Endodermal cell (in vitro differentiated cells): ENCODE measurements at regions not wholly inside any gene's neighbourhood (a gene's known extent, or its start where the extent isn't known, plus 50 kb on each side); places are given as distances from the start of the nearest gene placed in this dataset.
A peak's percentile ranks its signal among the peaks of the same experiment; 100 is the strongest.

ENCODE experiments used
- DNase-seq: peaks from one replicate; pipeline ENCODE4 v3.0.0-alpha.2; 2017
- H3K27ac ChIP-seq: 2 replicates; pipeline ENCODE4 v1.5.1; 2013; ENCODE audit warnings: mild to moderate bottlenecking, low read depth, low read length, moderate library complexity
- H3K27me3 ChIP-seq: 2 replicates; pipeline ENCODE4 v1.6.1; 2013; ENCODE audit warnings: mild to moderate bottlenecking, low read length, moderate library complexity; ENCODE audit not compliant: insufficient read depth, control insufficient read depth, poor library complexity, severe bottlenecking
- H3K36me3 ChIP-seq: 2 replicates; pipeline ENCODE4 v1.7.0; 2013; ENCODE audit warnings: mild to moderate bottlenecking, low read length, moderate library complexity; ENCODE audit not compliant: control insufficient read depth, insufficient read depth
- H3K4me1 ChIP-seq: one replicate; pipeline ENCODE4 v1.7.0; 2013; ENCODE audit warnings: low read length; ENCODE audit not compliant: control insufficient read depth, insufficient read depth
- H3K4me3 ChIP-seq: 2 replicates; pipeline ENCODE4 v1.5.1; 2013; ENCODE audit warnings: mild to moderate bottlenecking, low read length, moderate library complexity
- H3K9ac ChIP-seq: 2 replicates; pipeline ENCODE4 v1.6.1; 2013; ENCODE audit warnings: mild to moderate bottlenecking, low read length, moderate library complexity; ENCODE audit not compliant: poor library complexity, severe bottlenecking; ENCODE audit errors: extremely low read depth
- H3K9me3 ChIP-seq: 2 replicates; pipeline ENCODE4 v1.6.1; 2013; ENCODE audit warnings: mild to moderate bottlenecking, low read length, moderate library complexity; ENCODE audit not compliant: control insufficient read depth
- H3K27ac Mint-ChIP-seq: 2 replicates; pipeline ENCODE4 v1.8.0; 2020; ENCODE audit warnings: mixed read lengths
- H3K27me3 Mint-ChIP-seq: 2 replicates; pipeline ENCODE4 v1.8.0; 2021; ENCODE audit warnings: mild to moderate bottlenecking, mixed read lengths; ENCODE audit not compliant: insufficient read depth
- H3K36me3 Mint-ChIP-seq: 2 replicates; pipeline ENCODE4 v1.8.0; 2020; ENCODE audit warnings: low read depth, mixed read lengths
- H3K4me1 Mint-ChIP-seq: 2 replicates; pipeline ENCODE4 v1.8.0; 2020; ENCODE audit warnings: mixed read lengths
- H3K4me3 Mint-ChIP-seq: 2 replicates; pipeline ENCODE4 v1.8.0; 2020; ENCODE audit warnings: mild to moderate bottlenecking, moderate library complexity, mixed read lengths
- H3K9me3 Mint-ChIP-seq: 2 replicates; pipeline ENCODE4 v1.8.0; 2020; ENCODE audit warnings: mild to moderate bottlenecking, mixed read lengths
- WGBS, 2 experiments: methylation state at CpG; one replicate each; pipeline versions ENCODE4 v1.1.5 to v1.1.7; 2013; ENCODE audit warnings: missing lambda C conversion rate in 2 of 2, mixed read lengths in 1 of 2; ENCODE audit not compliant: insufficient coverage in 1 of 2, insufficient read length in 1 of 2; 5-methylcytosine and 5-hydroxymethylcytosine counted together
- TF ChIP-seq, protein P1 (sequence below): fragments of 200-600 bp; sonication (generic); conservative IDR thresholded peaks from 2 replicates; pipeline ENCODE4 v1.5.0; 2021; ENCODE audit warnings: antibody characterized with exemption, mild to moderate bottlenecking

DNA sequence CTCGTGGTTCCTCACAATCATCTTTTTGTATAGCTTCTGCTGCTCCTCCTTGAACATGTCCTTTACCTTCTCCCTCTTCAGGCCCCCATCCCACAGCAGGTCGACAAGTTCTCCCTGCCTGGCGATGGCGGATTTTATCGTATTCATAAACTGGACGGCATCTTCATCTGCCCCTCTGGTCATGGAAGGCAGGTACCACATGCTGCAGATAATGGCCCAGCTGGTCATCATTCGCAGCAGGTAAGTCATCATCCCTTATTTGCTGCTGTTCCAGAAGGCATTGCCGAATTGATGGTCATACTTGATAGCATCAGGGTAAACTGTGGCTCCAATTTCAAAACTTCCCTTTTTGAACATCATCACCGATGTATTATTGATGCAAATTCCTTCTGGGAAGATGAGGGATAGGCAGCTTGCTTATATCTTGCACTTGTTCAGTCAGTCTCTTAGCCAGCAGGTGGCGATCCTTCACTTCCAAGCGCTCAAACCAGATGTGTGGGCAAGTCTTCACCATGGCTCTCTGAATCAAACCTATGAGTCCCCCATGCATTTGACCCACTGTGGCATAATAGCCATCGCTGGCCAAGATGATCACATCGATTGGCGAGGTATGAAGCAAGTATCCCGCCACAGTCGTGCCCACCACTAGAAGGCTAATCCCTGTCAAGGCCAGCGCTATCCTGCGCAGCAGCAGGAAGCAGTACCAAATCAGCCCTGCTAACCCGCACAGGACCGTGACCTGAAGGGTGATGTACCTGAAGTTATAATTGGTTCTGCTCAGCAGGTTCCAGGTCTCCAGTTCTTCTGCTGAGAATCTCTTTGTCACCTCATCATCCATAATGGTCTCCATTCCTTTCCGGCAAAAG lies 381.5 kb upstream of the STXBP6 start:
- WGBS, 2 experiments: 85 to 90% methylated on average over 19 to 21 of the region's 21 CpGs

DNA sequence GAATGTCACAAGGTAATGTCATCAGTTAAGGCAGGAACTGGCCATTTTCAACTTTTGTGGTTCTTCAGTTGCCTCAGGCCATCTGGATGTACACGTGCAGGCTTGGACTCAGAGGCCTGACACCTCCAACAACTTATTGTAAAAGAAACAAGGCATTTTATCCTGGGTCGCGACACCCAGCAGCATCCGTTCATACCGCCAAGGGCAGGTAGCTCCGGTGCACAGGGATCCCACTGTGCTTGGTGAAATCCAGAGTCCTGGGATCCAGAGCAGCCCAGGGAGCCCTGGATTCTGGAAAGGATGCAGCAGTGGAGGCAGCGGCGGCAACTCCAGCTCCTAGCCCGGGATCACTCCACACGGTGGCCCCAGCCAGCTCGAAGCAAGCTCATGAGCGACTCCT lies 380.9 kb upstream of the STXBP6 start:
- no peak for DNase-seq
- Histone ChIP-seq H3K27ac (no peak overlapping the region), H3K9ac (no peak overlapping the region), H3K27me3 (no peaks in the 10 kb centered on the region), H3K4me1 (no peaks in the 10 kb centered on the region), H3K36me3 (no peaks in the 10 kb centered on the region), H3K9me3 (no peaks in the 10 kb centered on the region), H3K4me3 (no peak overlapping the region)
- TF ChIP-seq, protein P1, sequence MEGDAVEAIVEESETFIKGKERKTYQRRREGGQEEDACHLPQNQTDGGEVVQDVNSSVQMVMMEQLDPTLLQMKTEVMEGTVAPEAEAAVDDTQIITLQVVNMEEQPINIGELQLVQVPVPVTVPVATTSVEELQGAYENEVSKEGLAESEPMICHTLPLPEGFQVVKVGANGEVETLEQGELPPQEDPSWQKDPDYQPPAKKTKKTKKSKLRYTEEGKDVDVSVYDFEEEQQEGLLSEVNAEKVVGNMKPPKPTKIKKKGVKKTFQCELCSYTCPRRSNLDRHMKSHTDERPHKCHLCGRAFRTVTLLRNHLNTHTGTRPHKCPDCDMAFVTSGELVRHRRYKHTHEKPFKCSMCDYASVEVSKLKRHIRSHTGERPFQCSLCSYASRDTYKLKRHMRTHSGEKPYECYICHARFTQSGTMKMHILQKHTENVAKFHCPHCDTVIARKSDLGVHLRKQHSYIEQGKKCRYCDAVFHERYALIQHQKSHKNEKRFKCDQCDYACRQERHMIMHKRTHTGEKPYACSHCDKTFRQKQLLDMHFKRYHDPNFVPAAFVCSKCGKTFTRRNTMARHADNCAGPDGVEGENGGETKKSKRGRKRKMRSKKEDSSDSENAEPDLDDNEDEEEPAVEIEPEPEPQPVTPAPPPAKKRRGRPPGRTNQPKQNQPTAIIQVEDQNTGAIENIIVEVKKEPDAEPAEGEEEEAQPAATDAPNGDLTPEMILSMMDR: no peak
- Mint-ChIP-seq H3K4me1 (no peaks in the 10 kb centered on the region), H3K27me3 (no peaks in the 10 kb centered on the region), H3K36me3 (no peaks in the 10 kb centered on the region), H3K9me3 (peaks cover 14% of the 10 kb centered on the region), H3K4me3 (no peak overlapping the region), H3K27ac (no peak overlapping the region)
- WGBS, 2 experiments: 93 to 97% methylated on average over 10 to 12 of the region's 12 CpGs

More for the DNA sequence above, 381.5 kb upstream of the STXBP6 start:
- Mint-ChIP-seq H3K4me3 (no peak overlapping the region), H3K4me1 (no peaks in the 10 kb centered on the region), H3K36me3 (no peaks in the 10 kb centered on the region), H3K27me3 (no peaks in the 10 kb centered on the region), H3K27ac (no peak overlapping the region), H3K9me3 (peaks cover 14% of the 10 kb centered on the region)
- Histone ChIP-seq H3K4me3 (no peak overlapping the region), H3K4me1 (no peaks in the 10 kb centered on the region), H3K36me3 (no peaks in the 10 kb centered on the region), H3K27ac (no peak overlapping the region), H3K9ac (no peak overlapping the region), H3K27me3 (no peaks in the 10 kb centered on the region), H3K9me3 (no peaks in the 10 kb centered on the region)
- peak; percentile 89 for DNase-seq
- TF ChIP-seq, protein P1: peak; percentile 89

DNA sequence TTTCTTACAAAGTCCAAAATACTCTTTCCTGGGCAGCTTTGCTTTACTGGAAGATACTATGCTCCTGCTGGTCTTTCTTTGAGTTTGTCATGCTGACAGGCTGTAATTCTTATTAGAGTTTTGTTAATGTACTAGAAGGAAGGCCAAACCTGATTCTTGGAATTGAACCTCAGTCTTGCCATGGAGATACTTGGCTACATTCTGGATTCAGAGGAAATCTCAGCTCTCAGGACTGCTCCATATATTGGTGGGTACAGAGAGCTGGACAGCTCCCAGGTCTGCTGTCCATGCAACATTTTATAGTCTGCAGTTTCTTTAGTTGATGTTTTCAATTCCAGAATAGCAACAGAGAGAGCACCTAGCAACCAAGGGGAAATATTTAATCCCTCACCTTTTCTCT lies 363.1 kb upstream of the STXBP6 start:
- H3K27ac ChIP-seq: no peak overlapping the region
- H3K4me3 ChIP-seq: no peak overlapping the region
- Mint-ChIP-seq H3K27me3 (no peaks in the 10 kb centered on the region), H3K36me3 (no peaks in the 10 kb centered on the region), H3K4me3 (no peak overlapping the region), H3K9me3 (no peaks in the 10 kb centered on the region), H3K4me1 (peaks cover 2% of the 10 kb centered on the region), H3K27ac (no peak overlapping the region)
- TF ChIP-seq, protein P1: no peak
- H3K9me3 ChIP-seq: no peaks in the 10 kb centered on the region
- no peak for DNase-seq
- no peaks in the 10 kb centered on the region for H3K4me1 ChIP-seq
- H3K36me3 ChIP-seq: no peaks in the 10 kb centered on the region
- no peaks in the 10 kb centered on the region for H3K27me3 ChIP-seq
- no peak overlapping the region for H3K9ac ChIP-seq
